ENCODE measurements at regions not wholly inside any gene's neighbourhood (a gene's known extent, or its start where the extent isn't known, plus 50 kb on each side); places are given as distances from the start of the nearest gene placed in this dataset.

- Histone ChIP-seq H3K27ac (ENCODE audit: low read depth in 2 of 2, low read length in 1 of 2) (no peak overlapping the region), H3K36me3 (replicated peaks in 1 of 2; ENCODE audit: control insufficient read depth in 1 of 2, insufficient read depth in 2 of 2, low read length in 1 of 2) (no peaks in the 10 kb centered on the region), H3K9me3 (no peaks in the 10 kb centered on the region), H3K4me3 (ENCODE audit: low read depth in 2 of 2, low read length in 1 of 2) (no peak overlapping the region), H3K4me2 (no peak overlapping the region), H2AFZ (ENCODE audit: low read depth) (no peak overlapping the region), H3F3A (replicated peaks; ENCODE audit: insufficient read depth) (no peaks in the 10 kb centered on the region), H4K20me1 (ENCODE audit: insufficient read depth) (no peaks in the 10 kb centered on the region), H3K79me2 (ENCODE audit: insufficient read depth) (no peaks in the 10 kb centered on the region), H3K4me1 (ENCODE audit: control insufficient read depth in 1 of 2, insufficient read depth in 2 of 2, low read depth in 1 of 2, low read length in 1 of 2) (no peaks in the 10 kb centered on the region), H3K27me3 (ENCODE audit: insufficient read depth) (no peaks in the 10 kb centered on the region), H3K9me2 (no peaks in the 10 kb centered on the region), H3K9ac (no peak overlapping the region)
- CTCF ChIA-PET: no interaction called here
- no peak for DNase-seq
- POLR2A ChIA-PET: interaction anchor here (0.7 kb wide), 1 partner anchor 15 kb away, joined by 7 read pairs; no protein-coding TSS in a partner anchor
- WGBS (ENCODE audit: low lambda C conversion rate): 95% methylated on average over 4 of the region's 4 CpGs
- no peak for TF ChIP-seq RCOR1 (IDR thresholded peaks at IDR 0.05; ENCODE audit: low read length)
- no peak for TF ChIP-seq USF1 (IDR thresholded peaks at IDR 0.05; ENCODE audit: borderline replicate concordance, low read depth)
- no peak for TF ChIP-seq FOXJ3 (CRISPR knock-in tag; IDR thresholded peaks at IDR 0.05)
- TF ChIP-seq NRF1 (IDR thresholded peaks at IDR 0.05; ENCODE audit: low read depth, low read length): no peak
- TF ChIP-seq RFX5 (IDR thresholded peaks at IDR 0.05; ENCODE audit: low read length): no peak
- no peak for TF ChIP-seq PBX3 (IDR thresholded peaks at IDR 0.05)
- TF ChIP-seq SIN3A (IDR thresholded peaks at IDR 0.05; ENCODE audit: borderline replicate concordance, low read depth, low read length): no peak
- no peak for TF ChIP-seq MEF2A (IDR thresholded peaks at IDR 0.05; ENCODE audit: borderline replicate concordance, low read depth)
- TF ChIP-seq TAF1 (IDR thresholded peaks at IDR 0.05; ENCODE audit: borderline replicate concordance, low read depth, low read length): no peak
- no peak for TF ChIP-seq USF2 (IDR thresholded peaks at IDR 0.05; ENCODE audit: borderline replicate concordance, low read depth, low read length)
- TF ChIP-seq MXI1 (IDR thresholded peaks at IDR 0.05; ENCODE audit: low read depth, low read length): no peak
- no peak for TF ChIP-seq YY1 (IDR thresholded peaks at IDR 0.05; ENCODE audit: low read depth)
- no peak for TF ChIP-seq GABPA (IDR thresholded peaks at IDR 0.05; ENCODE audit: low read depth)
- TF ChIP-seq SMC3 (IDR thresholded peaks at IDR 0.05; ENCODE audit: low read depth, low read length): no peak
- TF ChIP-seq JUND (IDR thresholded peaks at IDR 0.05): no peak
- TF ChIP-seq CHD2 (IDR thresholded peaks at IDR 0.05; ENCODE audit: low read length, partially characterized antibody): no peak
- TF ChIP-seq MAX (IDR thresholded peaks at IDR 0.05; ENCODE audit: low read depth): no peak
- TF ChIP-seq FOSL2 (IDR thresholded peaks at IDR 0.05; ENCODE audit: borderline replicate concordance, low read depth): no peak
Observed at GRCh38 chr12:115385141-115385540, 701.2 kb upstream of the TBX3 start.

All from SK-N-SH (cell line).